ENCODE measurements at regions not wholly inside any gene's neighbourhood (a gene's known extent, or its start where the extent isn't known, plus 50 kb on each side); places are given as distances from the start of the nearest gene placed in this dataset.

DNA sequence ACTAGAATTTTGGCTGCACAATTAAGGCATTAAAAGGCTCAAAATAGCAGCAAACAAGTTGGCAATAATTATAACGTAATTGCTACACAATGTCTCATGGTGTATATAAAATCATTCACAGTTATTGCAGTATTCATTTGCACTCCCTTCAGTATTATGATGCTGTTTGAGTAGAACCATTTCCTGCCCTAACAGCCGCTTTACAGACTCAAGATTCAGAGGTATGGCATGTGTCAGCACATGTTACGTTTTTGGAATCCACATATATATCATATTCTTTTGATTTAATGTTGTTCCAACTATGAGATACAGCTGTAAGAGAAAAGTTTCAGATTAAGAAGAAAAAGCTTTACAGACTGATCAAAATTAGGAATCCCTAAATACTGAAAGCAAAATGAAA, 56.3 kb upstream of the NCKAP5 start:
- Histone ChIP-seq H3K4me3 (replicated peaks; ENCODE audit: low read depth, low read length) (no peak overlapping the region), H3K36me3 (ENCODE audit: control insufficient read depth, insufficient read depth, low read length) (no peaks in the 10 kb centered on the region), H3K27me3 (replicated peaks; ENCODE audit: control insufficient read depth, insufficient read depth, low read length) (no peaks in the 10 kb centered on the region)
- no peak for DNase-seq (ENCODE audit: extremely low read depth, insufficient read length)
- TF ChIP-seq, protein P1, sequence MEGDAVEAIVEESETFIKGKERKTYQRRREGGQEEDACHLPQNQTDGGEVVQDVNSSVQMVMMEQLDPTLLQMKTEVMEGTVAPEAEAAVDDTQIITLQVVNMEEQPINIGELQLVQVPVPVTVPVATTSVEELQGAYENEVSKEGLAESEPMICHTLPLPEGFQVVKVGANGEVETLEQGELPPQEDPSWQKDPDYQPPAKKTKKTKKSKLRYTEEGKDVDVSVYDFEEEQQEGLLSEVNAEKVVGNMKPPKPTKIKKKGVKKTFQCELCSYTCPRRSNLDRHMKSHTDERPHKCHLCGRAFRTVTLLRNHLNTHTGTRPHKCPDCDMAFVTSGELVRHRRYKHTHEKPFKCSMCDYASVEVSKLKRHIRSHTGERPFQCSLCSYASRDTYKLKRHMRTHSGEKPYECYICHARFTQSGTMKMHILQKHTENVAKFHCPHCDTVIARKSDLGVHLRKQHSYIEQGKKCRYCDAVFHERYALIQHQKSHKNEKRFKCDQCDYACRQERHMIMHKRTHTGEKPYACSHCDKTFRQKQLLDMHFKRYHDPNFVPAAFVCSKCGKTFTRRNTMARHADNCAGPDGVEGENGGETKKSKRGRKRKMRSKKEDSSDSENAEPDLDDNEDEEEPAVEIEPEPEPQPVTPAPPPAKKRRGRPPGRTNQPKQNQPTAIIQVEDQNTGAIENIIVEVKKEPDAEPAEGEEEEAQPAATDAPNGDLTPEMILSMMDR (IDR thresholded peaks at IDR 0.05; ENCODE audit: insufficient read depth, low read length, poor library complexity, severe bottlenecking) = no peak

DNA sequence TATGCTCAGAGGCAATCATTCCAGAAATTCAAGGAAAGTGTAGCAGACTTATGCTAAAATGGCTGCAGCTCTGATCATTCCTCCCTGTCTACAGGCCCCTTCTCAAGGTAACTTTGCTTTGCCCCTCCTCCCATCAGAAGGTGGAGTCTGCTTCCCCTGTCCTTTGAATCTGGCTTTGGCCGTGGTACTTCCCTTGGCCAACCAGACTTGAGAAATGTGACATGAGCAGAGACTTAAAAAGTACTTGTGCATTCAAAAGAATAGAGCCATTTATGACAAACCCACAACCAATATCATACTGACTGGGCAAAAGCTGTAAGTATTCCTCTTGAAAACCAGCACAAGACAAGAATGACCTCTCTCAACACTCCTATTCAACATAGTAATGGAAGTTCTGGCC, 59.5 kb upstream of the NCKAP5 start:
- TF ChIP-seq, protein P1 (IDR thresholded peaks at IDR 0.05; ENCODE audit: insufficient read depth, low read length, poor library complexity, severe bottlenecking) = no peak
- Histone ChIP-seq H3K36me3 (ENCODE audit: control insufficient read depth, insufficient read depth, low read length) (no peaks in the 10 kb centered on the region), H3K4me3 (replicated peaks; ENCODE audit: low read depth, low read length) (no peak overlapping the region), H3K27me3 (replicated peaks; ENCODE audit: control insufficient read depth, insufficient read depth, low read length) (no peaks in the 10 kb centered on the region)
- DNase-seq (ENCODE audit: extremely low read depth, insufficient read length) = no peak

DNA sequence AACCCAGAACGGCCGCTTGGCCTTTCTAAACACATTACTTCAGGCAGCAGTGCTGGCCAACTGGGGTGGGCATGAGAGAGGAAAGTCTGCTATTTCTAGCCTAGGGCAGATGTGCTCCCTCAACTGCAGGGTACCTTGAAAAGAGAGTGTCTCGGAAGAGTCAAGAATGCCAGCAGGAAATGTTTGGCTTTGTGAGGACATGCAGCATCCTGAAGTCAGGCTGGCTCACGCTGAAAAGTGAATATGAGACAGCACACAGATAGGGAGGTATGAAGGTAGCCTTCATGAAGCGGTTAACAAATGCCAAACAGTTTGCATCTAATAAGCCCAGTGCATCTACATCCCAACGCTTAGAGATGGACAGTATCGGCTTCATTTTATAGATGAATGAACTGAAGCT, 65.0 kb upstream of the NCKAP5 start:
- no peaks in the 10 kb centered on the region for H3K36me3 ChIP-seq (ENCODE audit: control insufficient read depth, insufficient read depth, low read length)
- TF ChIP-seq, protein P1 (IDR thresholded peaks at IDR 0.05; ENCODE audit: insufficient read depth, low read length, poor library complexity, severe bottlenecking) = no peak
- no peak for DNase-seq (ENCODE audit: extremely low read depth, insufficient read length)
- H3K4me3 ChIP-seq (replicated peaks; ENCODE audit: low read depth, low read length) = no peak overlapping the region
- H3K27me3 ChIP-seq (replicated peaks; ENCODE audit: control insufficient read depth, insufficient read depth, low read length) = no peaks in the 10 kb centered on the region; the same call in 1 of the 2 replicates

DNA sequence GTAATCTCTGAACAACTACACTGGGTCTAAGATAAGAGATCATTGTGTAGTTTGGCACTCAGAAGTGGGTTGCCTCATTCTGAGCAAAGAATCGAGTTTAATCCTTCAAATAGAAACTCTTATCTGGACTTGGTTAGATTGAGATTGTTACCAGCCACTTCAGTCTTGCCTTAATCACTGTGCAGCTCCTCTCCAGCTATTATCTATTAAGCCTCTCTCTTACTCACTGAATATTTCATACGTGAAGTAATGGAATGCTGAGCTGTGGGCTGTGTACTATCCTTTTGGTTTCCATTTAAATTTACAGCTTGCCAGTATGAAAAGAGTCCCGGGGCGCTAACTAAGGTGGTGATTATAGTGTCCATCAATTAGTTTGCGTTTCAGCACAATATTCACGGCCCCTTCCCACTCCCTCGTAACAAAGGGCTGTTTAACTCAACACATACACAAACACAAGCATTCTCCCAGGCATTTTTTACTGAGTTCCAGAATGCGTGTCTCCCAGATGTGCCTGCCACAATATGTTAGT, 65.7 kb upstream of the NCKAP5 start:
- H3K4me3 ChIP-seq (replicated peaks; ENCODE audit: low read depth, low read length) = no peak overlapping the region

DNA sequence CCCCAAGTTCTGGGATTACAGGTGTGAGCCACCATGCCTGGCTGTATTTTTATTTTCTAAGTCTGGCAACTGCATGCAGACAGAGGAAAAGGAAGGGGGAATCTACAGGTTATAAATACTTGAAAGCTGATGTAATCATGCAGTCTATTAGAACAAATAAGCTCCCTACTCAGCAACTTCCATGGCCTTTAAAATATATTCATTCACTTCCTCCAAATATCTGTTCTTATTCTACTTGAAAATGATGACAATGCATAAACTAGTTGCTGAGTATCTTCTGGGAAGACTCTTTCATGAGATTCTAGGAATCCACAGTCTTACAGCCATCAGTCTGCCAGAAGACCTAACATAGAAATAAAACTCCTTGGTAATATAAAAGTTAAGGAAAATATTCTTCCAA, 66.9 kb upstream of the NCKAP5 start:
- no peak for DNase-seq (ENCODE audit: extremely low read depth, insufficient read length)
- Histone ChIP-seq H3K36me3 (ENCODE audit: control insufficient read depth, insufficient read depth, low read length) (no peaks in the 10 kb centered on the region), H3K27me3 (replicated peaks; ENCODE audit: control insufficient read depth, insufficient read depth, low read length) (no peaks in the 10 kb centered on the region; the same call in 1 of the 2 replicates), H3K4me3 (replicated peaks; ENCODE audit: low read depth, low read length) (no peak overlapping the region)
- TF ChIP-seq, protein P1 (IDR thresholded peaks at IDR 0.05; ENCODE audit: insufficient read depth, low read length, poor library complexity, severe bottlenecking) = no peak

More for the DNA sequence above, 65.7 kb upstream of the NCKAP5 start:
- Histone ChIP-seq H3K36me3 (ENCODE audit: control insufficient read depth, insufficient read depth, low read length) (no peaks in the 10 kb centered on the region), H3K27me3 (replicated peaks; ENCODE audit: control insufficient read depth, insufficient read depth, low read length) (no peaks in the 10 kb centered on the region; the same call in 1 of the 2 replicates)
- DNase-seq (ENCODE audit: extremely low read depth, insufficient read length) = no peak
- TF ChIP-seq, protein P1 (IDR thresholded peaks at IDR 0.05; ENCODE audit: insufficient read depth, low read length, poor library complexity, severe bottlenecking) = no peak

DNA sequence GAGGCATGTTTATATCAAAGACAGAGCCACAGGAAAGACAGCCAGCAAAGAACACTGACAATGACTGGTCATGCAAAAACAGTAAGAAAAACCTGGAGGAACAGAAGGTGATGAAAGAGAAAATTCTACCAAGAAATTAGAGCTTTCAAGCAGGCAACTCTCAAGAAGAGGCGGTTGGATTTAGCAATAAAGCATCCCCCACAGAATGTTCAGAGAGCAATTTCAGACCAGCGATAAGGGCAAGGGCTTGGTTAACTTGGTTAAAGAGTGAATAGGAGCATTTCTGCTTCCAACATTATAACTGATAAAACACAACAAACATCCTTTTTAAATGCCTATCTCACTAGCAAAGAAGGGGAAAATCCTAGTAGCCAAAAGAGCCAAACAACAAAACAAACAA, 68.0 kb upstream of the NCKAP5 start:
- TF ChIP-seq, protein P1 (IDR thresholded peaks at IDR 0.05; ENCODE audit: insufficient read depth, low read length, poor library complexity, severe bottlenecking) = no peak

More for the DNA sequence above, 68.0 kb upstream of the NCKAP5 start:
- no peak for DNase-seq (ENCODE audit: extremely low read depth, insufficient read length)
- no peak overlapping the region for H3K4me3 ChIP-seq (replicated peaks; ENCODE audit: low read depth, low read length)
- no peaks in the 10 kb centered on the region for H3K36me3 ChIP-seq (ENCODE audit: control insufficient read depth, insufficient read depth, low read length)
- no peaks in the 10 kb centered on the region; the same call in 1 of the 2 replicates for H3K27me3 ChIP-seq (replicated peaks; ENCODE audit: control insufficient read depth, insufficient read depth, low read length)
